IMR-90 (cell line): ENCODE measurements at regions not wholly inside any gene's neighbourhood (a gene's known extent, or its start where the extent isn't known, plus 50 kb on each side); places are given as distances from the start of the nearest gene placed in this dataset.

Experiments used
- ATAC-seq: fragments of 200-7000 bp; cut with Tn5 transposase; 2 replicates; pipeline ENCODE4 v1.9.1; 2020; ENCODE audit warnings: low read depth, mild to moderate bottlenecking, moderate library complexity
- BruUV-seq: library from RNA; stranded (reverse); fragments of 400-500 nt; replicated peaks from 2 replicates; lab custom pipeline; 2021; lab: Mats Ljungman, UMichigan
- CTCF ChIA-PET: fragments of 300-600 bp; formaldehyde crosslinking; extraction: SDS; loops from one replicate; lab custom pipeline; 2021; ENCODE audit warnings: antibody characterized with exemption; lab: Yijun Ruan, JAX
- POLR2A ChIA-PET: fragments of 300-600 bp; sonication (Branson Sonifier 250); formaldehyde crosslinking; loops from one replicate; lab custom pipeline; 2022; ENCODE audit warnings: antibody characterized with exemption; ENCODE audit not compliant: unreplicated experiment; lab: Charles Lee
- DNase-seq: peaks from one replicate; pipeline ENCODE4 v3.0.0; 2013
- H2AFZ ChIP-seq: replicated peaks from 2 replicates; pipeline ENCODE3; 2013; ENCODE audit warnings: low read length, mild to moderate bottlenecking; ENCODE audit not compliant: poor library complexity
- H2AK5ac ChIP-seq: 2 replicates; pipeline ENCODE4 v1.6.1; 2013; ENCODE audit warnings: low read depth, low read length, inconsistent platforms
- H2AK9ac ChIP-seq: replicated peaks from 2 replicates; pipeline ENCODE3; 2013; ENCODE audit warnings: mild to moderate bottlenecking, low read depth, low read length, moderate library complexity; ENCODE audit not compliant: poor library complexity
- H2BK120ac ChIP-seq: 2 replicates; pipeline ENCODE4 v1.6.1; 2013; ENCODE audit warnings: low read depth, low read length, inconsistent platforms
- H2BK15ac ChIP-seq: 3 replicates; pipeline ENCODE4 v1.6.1; 2013; ENCODE audit warnings: low read depth, low read length, inconsistent platforms
- H2BK20ac ChIP-seq: 2 replicates; pipeline ENCODE4 v1.6.1; 2013; ENCODE audit warnings: low read depth, mild to moderate bottlenecking, inconsistent platforms, low read length, moderate library complexity
- H2BK5ac ChIP-seq: 2 replicates; pipeline ENCODE4 v1.6.1; 2013; ENCODE audit warnings: mild to moderate bottlenecking, low read depth, low read length, inconsistent platforms; ENCODE audit not compliant: poor library complexity, severe bottlenecking
- H3K14ac ChIP-seq: replicated peaks from 2 replicates; pipeline ENCODE4 v1.6.1; 2013; ENCODE audit warnings: low read depth, low read length, inconsistent platforms
- H3K18ac ChIP-seq: 2 replicates; pipeline ENCODE4 v1.6.1; 2013; ENCODE audit warnings: low read depth, low read length, control low read depth
- H3K23ac ChIP-seq: 2 replicates; pipeline ENCODE4 v1.6.1; 2013; ENCODE audit warnings: low read depth, low read length, inconsistent platforms
- H3K27ac ChIP-seq: 2 replicates; pipeline ENCODE4 v1.5.1; 2013; ENCODE audit warnings: mild to moderate bottlenecking, control low read depth, low read length; ENCODE audit not compliant: insufficient read depth
- H3K27me3 ChIP-seq: 2 replicates; pipeline ENCODE4 v1.6.1; 2013; ENCODE audit warnings: low read length; ENCODE audit not compliant: control insufficient read depth, insufficient read depth
- H3K36me3 ChIP-seq: 2 replicates; pipeline ENCODE4 v1.6.1; 2013; ENCODE audit warnings: low read length, mixed read lengths; ENCODE audit not compliant: control insufficient read depth, insufficient read depth
- H3K4ac ChIP-seq: 2 replicates; pipeline ENCODE4 v1.6.1; 2013; ENCODE audit warnings: low read depth, low read length, inconsistent platforms
- H3K4me1 ChIP-seq: 2 replicates; pipeline ENCODE4 v1.6.1; 2013; ENCODE audit warnings: low read length, mixed read lengths; ENCODE audit not compliant: control insufficient read depth, insufficient read depth
- H3K4me2 ChIP-seq: 2 replicates; pipeline ENCODE4 v1.6.1; 2013; ENCODE audit warnings: low read depth, mild to moderate bottlenecking, control low read depth, low read length, moderate library complexity
- H3K4me3 ChIP-seq: 2 replicates; pipeline ENCODE4 v1.5.1; 2013; ENCODE audit warnings: low read depth, mild to moderate bottlenecking, control low read depth, low read length, moderate library complexity; ENCODE audit not compliant: insufficient read depth
- H3K56ac ChIP-seq: 2 replicates; pipeline ENCODE4 v1.6.1; 2013; ENCODE audit warnings: low read length, inconsistent platforms; ENCODE audit not compliant: insufficient read depth; ENCODE audit errors: extremely low read depth
- H3K79me1 ChIP-seq, 2 experiments: 2 replicates each; pipeline ENCODE4 v1.6.1; 2013; ENCODE audit warnings: low read length in 2 of 2, inconsistent platforms in 1 of 2, low read depth in 1 of 2
- H3K9ac ChIP-seq: 2 replicates; pipeline ENCODE4 v1.6.1; 2013; ENCODE audit warnings: low read depth, low read length, control low read depth
- H3K9me1 ChIP-seq: 2 replicates; pipeline ENCODE4 v1.6.1; 2013; ENCODE audit warnings: low read length, inconsistent platforms; ENCODE audit not compliant: insufficient read depth
- H3K9me3 ChIP-seq: 2 replicates; pipeline ENCODE4 v1.6.1; 2013; ENCODE audit warnings: low read length; ENCODE audit not compliant: control insufficient read depth, insufficient read depth
- H4K20me1 ChIP-seq: 2 replicates; pipeline ENCODE4 v1.6.1; 2013; ENCODE audit warnings: low read length, inconsistent platforms; ENCODE audit not compliant: insufficient read depth
- H4K5ac ChIP-seq: 2 replicates; pipeline ENCODE4 v1.6.1; 2013; ENCODE audit warnings: mild to moderate bottlenecking, low read depth, low read length, control low read depth
- H4K8ac ChIP-seq, 2 experiments: 2 replicates each; pipeline ENCODE4 v1.6.1; 2013; ENCODE audit warnings: low read depth in 2 of 2, low read length in 2 of 2, control low read depth in 1 of 2, inconsistent platforms in 1 of 2
- H4K91ac ChIP-seq: 2 replicates; pipeline ENCODE4 v1.6.1; 2013; ENCODE audit warnings: low read depth, low read length, inconsistent platforms; ENCODE audit not compliant: insufficient read depth
- BHLHE40 ChIP-seq: fragments of 150-350 bp; IDR thresholded peaks from 2 replicates; pipeline ENCODE4 v1.6.1; 2016; ENCODE audit warnings: mild to moderate bottlenecking, low read depth, low read length
- CEBPB ChIP-seq: IDR thresholded peaks from 2 replicates; pipeline ENCODE4 v1.6.1; 2012; ENCODE audit warnings: low read depth, low read length, improper control_type of control experiment
- CHD1 ChIP-seq: IDR thresholded peaks from 2 replicates; pipeline ENCODE4 v1.6.1; 2012; ENCODE audit warnings: low read depth, low read length, improper control_type of control experiment
- MXI1 ChIP-seq: IDR thresholded peaks from 2 replicates; pipeline ENCODE4 v1.6.1; 2012; ENCODE audit warnings: low read depth, mild to moderate bottlenecking, low read length, moderate library complexity, borderline replicate concordance
- RAD21 ChIP-seq: IDR thresholded peaks from 2 replicates; pipeline ENCODE4 v1.6.1; 2012; ENCODE audit warnings: low read length, improper control_type of control experiment
- SMC3 ChIP-seq: fragments of 150-350 bp; IDR thresholded peaks from 2 replicates; pipeline ENCODE4 v1.6.1; 2016; ENCODE audit warnings: low read depth, mild to moderate bottlenecking, antibody characterized with exemption, low read length, moderate library complexity
- WGBS, 2 experiments: methylation state at CpG; one replicate each; pipeline versions ENCODE4 v1.1.5 to v1.1.7; 2013; ENCODE audit warnings: missing lambda C conversion rate in 2 of 2; ENCODE audit not compliant: insufficient read length in 1 of 2; ENCODE audit errors: extremely low coverage in 2 of 2; 5-methylcytosine and 5-hydroxymethylcytosine counted together
- dilution Hi-C: fragments of 300-500 bp; cut with HindIII; formaldehyde crosslinking; loops from one replicate; pipeline ENCODE4 v1.14.3; 2018; ENCODE audit warnings: low sequenced_read_pairs; ENCODE audit not compliant: unreplicated experiment
- in situ Hi-C: fragments of 300-500 bp; cut with MboI; formaldehyde crosslinking; loops from 3 replicates; pipeline ENCODE4 v1.14.3; 2019; ENCODE audit warnings: low sequenced_read_pairs, inconsistent platforms, mixed read lengths
- intact Hi-C: fragments of 100-400 bp; cut with micrococcal nuclease; formaldehyde crosslinking; loops from 2 replicates; pipeline ENCODE4 v1.10.0; 2022
- TF ChIP-seq, protein P1 (sequence below): fragments of 150-350 bp; IDR thresholded peaks from 2 replicates; pipeline ENCODE4 v1.6.1; 2016; ENCODE audit warnings: low read depth, mild to moderate bottlenecking, low read length, moderate library complexity, borderline replicate concordance
- TF ChIP-seq, protein P2 (sequence below): conservative IDR thresholded peaks from 2 replicates; pipeline ENCODE4 v1.5.1; 2012; ENCODE audit warnings: mild to moderate bottlenecking, low read depth, low read length, improper control_type of control experiment

DNA sequence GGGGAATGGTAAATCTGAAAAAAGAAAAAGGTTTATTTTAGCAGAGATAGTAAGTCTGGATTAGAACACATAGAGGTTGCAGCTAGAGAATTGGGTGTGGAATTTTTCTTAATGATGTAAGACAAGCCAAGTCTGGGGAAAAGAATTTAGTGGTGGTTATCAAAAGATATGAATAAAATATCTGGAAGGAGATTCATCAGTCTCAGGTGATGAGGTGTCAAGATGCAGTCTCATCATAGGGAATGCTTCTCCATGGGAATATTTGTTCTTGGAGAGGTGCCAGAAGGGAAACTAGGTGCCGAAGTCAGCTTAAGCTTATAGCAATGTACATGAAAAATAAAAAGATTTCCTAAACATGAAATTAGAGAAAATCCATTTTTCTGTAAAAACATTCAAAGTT is 504.1 kb upstream of the NR3C2 start:
- H3K9ac ChIP-seq = no peak overlapping the region
- no peaks in the 10 kb centered on the region for H3K9me3 ChIP-seq
- H2AK9ac ChIP-seq = no peak overlapping the region
- H3K9me1 ChIP-seq = no peaks in the 10 kb centered on the region
- no peaks in the 10 kb centered on the region for H4K20me1 ChIP-seq
- TF ChIP-seq, protein P1, sequence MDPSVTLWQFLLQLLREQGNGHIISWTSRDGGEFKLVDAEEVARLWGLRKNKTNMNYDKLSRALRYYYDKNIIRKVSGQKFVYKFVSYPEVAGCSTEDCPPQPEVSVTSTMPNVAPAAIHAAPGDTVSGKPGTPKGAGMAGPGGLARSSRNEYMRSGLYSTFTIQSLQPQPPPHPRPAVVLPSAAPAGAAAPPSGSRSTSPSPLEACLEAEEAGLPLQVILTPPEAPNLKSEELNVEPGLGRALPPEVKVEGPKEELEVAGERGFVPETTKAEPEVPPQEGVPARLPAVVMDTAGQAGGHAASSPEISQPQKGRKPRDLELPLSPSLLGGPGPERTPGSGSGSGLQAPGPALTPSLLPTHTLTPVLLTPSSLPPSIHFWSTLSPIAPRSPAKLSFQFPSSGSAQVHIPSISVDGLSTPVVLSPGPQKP = no peak
- TF ChIP-seq SMC3 (no peak), CEBPB (no peak), CHD1 (no peak), MXI1 (no peak), RAD21 (no peak), BHLHE40 (no peak)
- TF ChIP-seq, protein P2, sequence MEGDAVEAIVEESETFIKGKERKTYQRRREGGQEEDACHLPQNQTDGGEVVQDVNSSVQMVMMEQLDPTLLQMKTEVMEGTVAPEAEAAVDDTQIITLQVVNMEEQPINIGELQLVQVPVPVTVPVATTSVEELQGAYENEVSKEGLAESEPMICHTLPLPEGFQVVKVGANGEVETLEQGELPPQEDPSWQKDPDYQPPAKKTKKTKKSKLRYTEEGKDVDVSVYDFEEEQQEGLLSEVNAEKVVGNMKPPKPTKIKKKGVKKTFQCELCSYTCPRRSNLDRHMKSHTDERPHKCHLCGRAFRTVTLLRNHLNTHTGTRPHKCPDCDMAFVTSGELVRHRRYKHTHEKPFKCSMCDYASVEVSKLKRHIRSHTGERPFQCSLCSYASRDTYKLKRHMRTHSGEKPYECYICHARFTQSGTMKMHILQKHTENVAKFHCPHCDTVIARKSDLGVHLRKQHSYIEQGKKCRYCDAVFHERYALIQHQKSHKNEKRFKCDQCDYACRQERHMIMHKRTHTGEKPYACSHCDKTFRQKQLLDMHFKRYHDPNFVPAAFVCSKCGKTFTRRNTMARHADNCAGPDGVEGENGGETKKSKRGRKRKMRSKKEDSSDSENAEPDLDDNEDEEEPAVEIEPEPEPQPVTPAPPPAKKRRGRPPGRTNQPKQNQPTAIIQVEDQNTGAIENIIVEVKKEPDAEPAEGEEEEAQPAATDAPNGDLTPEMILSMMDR = no peak
- no peak for ATAC-seq
- ChIA-PET CTCF (no interaction called here), POLR2A (no interaction called here)
- no peak overlapping the region for H4K8ac ChIP-seq
- no peak overlapping the region for H2AFZ ChIP-seq
- no peak overlapping the region for H2BK120ac ChIP-seq
- H3K23ac ChIP-seq = no peak overlapping the region
- no peak overlapping the region for H2BK20ac ChIP-seq
- H3K4me3 ChIP-seq = no peak overlapping the region
- no peak overlapping the region for H3K18ac ChIP-seq
- no CpG with 5 or more reads among the region's 1 CpG for WGBS, 2 experiments
- in situ Hi-C loops (no loop called here), dilution Hi-C loops (no loop called here), intact Hi-C loops (no loop called here)
- H3K56ac ChIP-seq = no peak overlapping the region
- H2BK5ac ChIP-seq = no peak overlapping the region
- no TSS peak for BruUV-seq
- H4K5ac ChIP-seq = no peak overlapping the region
- H3K27ac ChIP-seq = no peak overlapping the region
- no peak overlapping the region for H2AK5ac ChIP-seq
- no peak overlapping the region for H4K91ac ChIP-seq
- H3K4me2 ChIP-seq = no peak overlapping the region
- no peak for DNase-seq
- no peaks in the 10 kb centered on the region for H3K36me3 ChIP-seq
- H3K4me1 ChIP-seq = no peaks in the 10 kb centered on the region
- H3K27me3 ChIP-seq = no peaks in the 10 kb centered on the region; the same call in 1 of the 2 replicates
- no peaks in the 10 kb centered on the region for H3K79me1 ChIP-seq
- no peak overlapping the region for H3K4ac ChIP-seq
- H2BK15ac ChIP-seq = no peak overlapping the region
- no peak overlapping the region for H3K14ac ChIP-seq
